Breast epithelium (tissue), 4 donors: ENCODE measurements at regions not wholly inside any gene's neighbourhood (a gene's known extent, or its start where the extent isn't known, plus 50 kb on each side); places are given as distances from the start of the nearest gene placed in this dataset.
"Not testable (repeated sequence)": the region's sequence is repeated elsewhere in the genome, so short reads cannot be mapped to it uniquely, and the experiment has no call there.

Source experiments
- DNase-seq, 2 donors: peaks; one replicate each; pipeline ENCODE4 v3.0.0-alpha.2; 2019; ENCODE audit warnings: low spot score in 2 of 2
- H3K27ac ChIP-seq, 2 donors: fragments of 200-600 bp; sonication (generic) in 1 of 2; one replicate each; pipeline ENCODE4 v1.5.1; 2016 to 2019; ENCODE audit warnings: mild to moderate bottlenecking in 1 of 2
- H3K27me3 ChIP-seq, 2 donors: fragments of 200-600 bp; sonication (generic) in 1 of 2; one replicate each; pipeline versions ENCODE4 v1.5.1 to v1.6.0; 2017 to 2019; ENCODE audit warnings: control low read depth in 1 of 2, mild to moderate bottlenecking in 1 of 2
- H3K36me3 ChIP-seq: fragments of 200-600 bp; one replicate; pipeline ENCODE4 v1.5.1; 2019
- H3K4me1 ChIP-seq, 2 donors: fragments of 200-600 bp; sonication (generic); one replicate each; pipeline ENCODE4 v1.5.1; 2016 to 2019; ENCODE audit warnings: control low read depth in 1 of 2
- H3K4me3 ChIP-seq, 3 donors: fragments of 200-600 bp; sonication (generic); 1 replicate in 2 of 3; 2 replicates in 1 of 3; pipeline ENCODE4 v1.5.1; 2016 to 2019; ENCODE audit warnings: mild to moderate bottlenecking in 3 of 3, moderate library complexity in 2 of 3
- H3K9me3 ChIP-seq, 2 donors: fragments of 200-600 bp; sonication (generic) in 1 of 2; one replicate each; pipeline ENCODE4 v1.5.1; 2016 to 2019; ENCODE audit warnings: control low read depth in 1 of 2
- POLR2A ChIP-seq: fragments of 450-650 bp; IDR thresholded peaks from one replicate; pipeline ENCODE4 v1.6.1; 2016; ENCODE audit warnings: antibody characterized with exemption, mild to moderate bottlenecking, moderate library complexity
- POLR2AphosphoS5 ChIP-seq, 3 donors: sonication (generic); formaldehyde crosslinking; IDR thresholded peaks; one replicate each; pipeline ENCODE4 v1.6.1; 2017; ENCODE audit warnings: antibody characterized with exemption in 3 of 3
- intact Hi-C: fragments of 100-400 bp; cut with DNase I; formaldehyde crosslinking; loops from one replicate; pipeline ENCODE4 v1.15.1; 2023; ENCODE audit warnings: low total_unique reads
- TF ChIP-seq, protein P1 (sequence below), 3 donors: fragments of 450-650 bp; IDR thresholded peaks; one replicate each; pipeline ENCODE4 v1.5.1; 2016 to 2017; ENCODE audit warnings: antibody characterized with exemption in 3 of 3, mild to moderate bottlenecking in 3 of 3, moderate library complexity in 3 of 3

DNA sequence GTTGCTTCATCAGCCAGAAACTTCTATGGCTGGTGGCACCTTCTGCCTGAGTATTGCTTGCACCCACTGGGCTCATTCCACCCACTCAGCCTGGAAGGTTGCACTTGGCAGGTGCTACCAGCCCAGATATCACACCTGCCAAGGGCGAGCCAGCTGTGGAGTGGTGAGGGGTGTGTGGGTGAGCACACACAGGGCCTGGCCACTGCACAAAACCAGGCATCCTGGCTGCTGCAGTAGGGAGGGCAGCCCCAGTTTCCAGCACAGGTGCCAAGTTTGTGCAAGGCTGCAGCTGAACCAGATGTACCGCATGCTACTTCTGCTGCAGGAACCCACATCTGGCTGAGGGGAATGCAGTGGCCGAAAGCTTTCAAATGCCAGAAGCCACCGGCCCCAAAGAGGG lies 1147.8 kb downstream of the FSCB start:
- Histone ChIP-seq H3K9me3 (no peaks in the 10 kb centered on the region), H3K4me3 (no peak overlapping the region), H3K4me1 (no peaks in the 10 kb centered on the region), H3K27ac (no peak overlapping the region), H3K27me3 (no peaks in the 10 kb centered on the region), H3K36me3 (no peaks in the 10 kb centered on the region)
- DNase-seq = no peak
- intact Hi-C loops = no loop called here
- TF ChIP-seq, protein P1, sequence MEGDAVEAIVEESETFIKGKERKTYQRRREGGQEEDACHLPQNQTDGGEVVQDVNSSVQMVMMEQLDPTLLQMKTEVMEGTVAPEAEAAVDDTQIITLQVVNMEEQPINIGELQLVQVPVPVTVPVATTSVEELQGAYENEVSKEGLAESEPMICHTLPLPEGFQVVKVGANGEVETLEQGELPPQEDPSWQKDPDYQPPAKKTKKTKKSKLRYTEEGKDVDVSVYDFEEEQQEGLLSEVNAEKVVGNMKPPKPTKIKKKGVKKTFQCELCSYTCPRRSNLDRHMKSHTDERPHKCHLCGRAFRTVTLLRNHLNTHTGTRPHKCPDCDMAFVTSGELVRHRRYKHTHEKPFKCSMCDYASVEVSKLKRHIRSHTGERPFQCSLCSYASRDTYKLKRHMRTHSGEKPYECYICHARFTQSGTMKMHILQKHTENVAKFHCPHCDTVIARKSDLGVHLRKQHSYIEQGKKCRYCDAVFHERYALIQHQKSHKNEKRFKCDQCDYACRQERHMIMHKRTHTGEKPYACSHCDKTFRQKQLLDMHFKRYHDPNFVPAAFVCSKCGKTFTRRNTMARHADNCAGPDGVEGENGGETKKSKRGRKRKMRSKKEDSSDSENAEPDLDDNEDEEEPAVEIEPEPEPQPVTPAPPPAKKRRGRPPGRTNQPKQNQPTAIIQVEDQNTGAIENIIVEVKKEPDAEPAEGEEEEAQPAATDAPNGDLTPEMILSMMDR (IDR thresholded peaks at IDR 0.05) = no peak
- TF ChIP-seq POLR2AphosphoS5 (IDR thresholded peaks at IDR 0.05) (no peak), POLR2A (no peak)

DNA sequence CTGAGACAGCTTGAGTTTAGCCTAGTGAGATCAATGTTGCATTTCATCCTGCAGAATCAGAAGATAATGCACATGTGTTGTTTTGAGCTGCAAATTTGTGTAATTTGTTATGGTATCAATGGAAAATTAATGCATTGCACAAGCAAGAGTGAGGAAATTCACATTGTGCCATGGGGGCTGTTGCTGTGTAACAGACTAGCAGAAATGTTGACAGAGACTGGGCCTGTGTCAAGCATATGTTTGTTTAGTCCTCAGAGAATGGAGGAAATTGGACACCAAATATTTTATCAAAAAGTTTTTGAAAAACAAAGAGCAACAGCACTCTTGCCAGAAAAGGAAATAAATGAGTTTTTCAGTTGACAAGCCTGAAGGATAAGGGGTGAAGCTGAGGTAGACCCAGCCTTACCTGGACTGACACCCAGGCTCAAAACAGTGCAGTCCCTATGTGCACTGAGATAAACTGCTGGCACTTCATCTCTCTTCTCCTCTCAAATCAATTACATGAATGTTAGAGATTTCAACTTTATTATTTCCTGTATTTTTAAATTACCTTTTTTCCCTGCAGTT lies 1150.0 kb downstream of the FSCB start:
- TF ChIP-seq POLR2AphosphoS5 (IDR thresholded peaks at IDR 0.05) (no peak), POLR2A (no peak)
- TF ChIP-seq, protein P1 (IDR thresholded peaks at IDR 0.05) = no peak
- Histone ChIP-seq H3K4me1 (no peaks in the 10 kb centered on the region), H3K27me3 (no peaks in the 10 kb centered on the region), H3K36me3 (no peaks in the 10 kb centered on the region), H3K27ac (no peak overlapping the region), H3K9me3 (no peaks in the 10 kb centered on the region), H3K4me3 (no peak overlapping the region)
- intact Hi-C loops = no loop called here
- no peak for DNase-seq

DNA sequence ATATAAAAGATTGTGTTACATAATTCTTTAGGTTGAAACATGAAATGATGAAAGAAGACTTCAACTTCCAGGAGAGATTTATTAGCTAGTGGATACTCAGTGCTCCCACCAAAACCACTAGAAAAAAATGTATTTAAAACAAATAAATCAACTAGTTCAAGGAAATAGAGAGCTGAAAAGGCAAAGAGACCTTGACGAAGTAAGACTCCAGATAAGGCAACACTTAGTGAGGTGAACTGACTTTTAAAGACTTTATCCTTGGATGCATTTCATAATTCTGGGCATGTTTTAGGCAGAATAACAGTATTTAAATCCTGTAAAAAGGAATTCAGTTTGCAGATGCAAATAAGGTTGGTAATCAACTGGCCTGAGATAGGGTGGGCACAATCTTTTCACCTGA lies 1150.7 kb downstream of the FSCB start:
- no peak overlapping the region for H3K27ac ChIP-seq
- H3K4me1 ChIP-seq = no peaks in the 10 kb centered on the region
- TF ChIP-seq, protein P1 (IDR thresholded peaks at IDR 0.05) = no peak
- TF ChIP-seq POLR2AphosphoS5 (IDR thresholded peaks at IDR 0.05) (no peak), POLR2A (no peak)
- no peaks in the 10 kb centered on the region for H3K9me3 ChIP-seq
- intact Hi-C loops = no loop called here
- no peaks in the 10 kb centered on the region for H3K36me3 ChIP-seq
- no peaks in the 10 kb centered on the region for H3K27me3 ChIP-seq
- DNase-seq = no peak
- no peak overlapping the region for H3K4me3 ChIP-seq

DNA sequence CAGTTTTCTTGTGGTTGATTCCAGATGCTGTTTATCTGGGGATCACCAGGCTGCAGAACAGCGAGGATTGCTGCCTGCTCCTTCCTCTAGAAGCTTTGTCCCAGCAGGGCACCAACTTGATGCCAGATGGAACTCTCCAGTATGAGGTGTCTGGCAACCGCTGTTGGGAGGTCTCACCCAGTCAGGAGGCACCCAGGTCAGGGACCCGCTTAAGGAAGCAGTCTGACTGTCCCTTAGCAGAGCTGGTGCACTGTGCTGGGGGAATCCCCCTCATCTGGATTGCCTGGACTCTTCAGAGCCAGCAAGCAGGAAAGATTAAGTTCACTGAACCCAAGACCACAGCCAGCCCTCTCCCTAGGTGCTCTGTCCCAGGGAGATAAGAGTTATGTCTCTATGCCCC lies 1165.2 kb downstream of the FSCB start:
- Histone ChIP-seq H3K27me3 (no peaks in the 10 kb centered on the region), H3K4me1 (no peaks in the 10 kb centered on the region), H3K4me3 (no peak overlapping the region), H3K9me3 (no peaks in the 10 kb centered on the region), H3K27ac (no peak overlapping the region), H3K36me3 (no peaks in the 10 kb centered on the region)
- DNase-seq = no peak
- TF ChIP-seq, protein P1 (IDR thresholded peaks at IDR 0.05) = no peak
- TF ChIP-seq POLR2AphosphoS5 (IDR thresholded peaks at IDR 0.05) (no peak), POLR2A (no peak)
- intact Hi-C loops = no loop called here

DNA sequence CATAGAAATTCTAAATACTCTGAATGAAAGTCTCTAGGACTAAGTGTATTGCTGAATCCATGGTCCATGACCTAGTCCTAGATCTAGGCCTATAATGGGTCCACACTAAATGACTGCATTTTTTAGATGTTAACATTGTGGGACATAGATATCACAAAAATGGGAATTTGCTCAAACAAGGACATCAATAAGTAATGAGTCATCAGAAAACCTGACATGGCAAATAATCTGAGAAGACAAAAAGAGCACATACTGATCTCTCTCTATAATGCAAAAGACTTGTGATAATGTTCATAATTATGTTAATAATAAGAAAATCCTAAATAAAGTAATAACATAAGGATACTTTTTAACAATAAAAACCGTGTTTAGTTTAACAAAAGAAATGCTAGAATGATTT lies 1168.4 kb downstream of the FSCB start:
- no peak for DNase-seq
- no peak for TF ChIP-seq POLR2A
- no peak for TF ChIP-seq POLR2AphosphoS5 (IDR thresholded peaks at IDR 0.05)
- no peak overlapping the region for H3K27ac ChIP-seq
- H3K36me3 ChIP-seq = no peaks in the 10 kb centered on the region
- intact Hi-C loops = no loop called here
- no peaks in the 10 kb centered on the region for H3K4me1 ChIP-seq
- H3K4me3 ChIP-seq = no peak overlapping the region
- H3K9me3 ChIP-seq = no peaks in the 10 kb centered on the region
- H3K27me3 ChIP-seq = no peaks in the 10 kb centered on the region

DNA sequence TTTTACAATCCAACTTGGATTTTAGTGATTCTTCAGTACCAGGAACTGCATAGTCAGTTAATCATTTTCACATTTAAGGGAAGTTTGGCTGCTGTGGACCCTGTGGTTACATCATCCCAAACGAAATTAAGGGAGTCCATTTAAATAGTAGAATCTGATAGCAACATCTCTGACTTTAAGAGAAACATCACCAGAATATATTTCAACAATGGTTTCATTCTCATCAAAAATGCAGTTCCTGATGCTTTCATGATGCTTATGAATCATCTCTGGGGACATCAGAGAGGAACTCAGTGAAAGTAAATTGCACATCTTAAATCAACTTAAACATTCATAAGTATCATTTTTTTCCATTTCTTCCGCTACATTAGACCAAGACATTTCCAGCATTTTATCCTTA lies 1170.7 kb downstream of the FSCB start:
- H3K27ac ChIP-seq = no peak overlapping the region
- H3K4me3 ChIP-seq = no peak overlapping the region
- H3K36me3 ChIP-seq = no peaks in the 10 kb centered on the region
- TF ChIP-seq POLR2A (no peak), POLR2AphosphoS5 (IDR thresholded peaks at IDR 0.05) (no peak)
- TF ChIP-seq, protein P1 (IDR thresholded peaks at IDR 0.05) = no peak
- DNase-seq = no peak
- no peaks in the 10 kb centered on the region for H3K9me3 ChIP-seq
- H3K27me3 ChIP-seq = no peaks in the 10 kb centered on the region
- no peaks in the 10 kb centered on the region for H3K4me1 ChIP-seq
- intact Hi-C loops = no loop called here

DNA sequence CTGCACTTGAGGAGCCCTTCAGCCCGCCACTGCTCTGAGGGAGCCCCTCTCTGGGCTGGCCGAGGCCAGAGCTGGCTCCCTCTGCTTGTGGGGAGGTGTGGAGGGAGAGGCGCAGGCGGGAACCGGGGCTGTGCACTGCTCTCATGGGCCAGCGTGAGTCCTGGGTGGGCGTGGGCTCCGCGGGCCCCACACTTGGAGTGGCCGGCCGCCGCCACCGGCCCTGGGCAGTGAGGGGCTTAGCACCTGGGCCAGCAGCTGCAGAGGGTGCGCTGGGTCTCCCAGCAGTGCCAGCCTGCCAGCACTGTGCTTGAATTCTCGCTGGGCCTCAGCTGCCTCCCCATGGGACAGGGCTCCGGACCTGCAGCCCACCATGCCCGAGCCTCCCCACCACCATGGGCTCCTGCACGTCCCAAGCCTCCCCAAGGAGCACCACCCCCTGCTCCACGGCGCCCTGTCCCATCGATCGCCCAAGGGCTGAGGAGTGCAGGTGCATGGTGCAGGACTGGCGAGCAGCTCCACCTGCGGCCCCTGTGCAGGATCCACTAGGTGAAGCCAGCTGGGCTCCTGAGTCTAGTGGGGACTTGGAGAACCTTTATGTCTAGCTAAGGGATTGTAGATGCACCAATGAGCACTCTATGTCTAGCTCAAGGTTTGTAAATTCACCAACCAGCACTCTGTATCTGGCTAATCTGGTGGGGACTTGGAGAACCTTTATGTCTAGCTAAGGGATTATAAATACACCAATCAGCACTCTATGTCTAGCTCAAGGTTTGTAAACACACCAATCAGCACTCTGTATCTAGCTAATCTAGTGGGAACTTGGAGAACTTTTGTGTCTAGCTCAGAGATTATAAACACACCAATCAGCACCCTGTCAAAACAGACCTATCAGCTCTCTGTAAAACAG lies 1180.3 kb downstream of the FSCB start:
- H3K27ac ChIP-seq, H3K36me3 ChIP-seq, H3K27me3 ChIP-seq, H3K9me3 ChIP-seq, H3K4me1 ChIP-seq, H3K4me3 ChIP-seq, intact Hi-C loops, DNase-seq: not testable (repeated sequence)
